Left ventricle myocardium inferior (tissue), 1 donor: ENCODE measurements at regions not wholly inside any gene's neighbourhood (a gene's known extent, or its start where the extent isn't known, plus 50 kb on each side); places are given as distances from the start of the nearest gene placed in this dataset.

Experiments used
- DNase-seq: peaks from one replicate; pipeline ENCODE4 v3.0.0-alpha.2; 2020
- H3K27ac ChIP-seq: fragments of 200-600 bp; replicated peaks from 2 replicates; pipeline ENCODE4 v1.8.0; 2021
- H3K27me3 ChIP-seq: fragments of 200-600 bp; 2 replicates; pipeline ENCODE4 v1.8.0; 2021; ENCODE audit warnings: low read depth
- H3K36me3 ChIP-seq: fragments of 200-600 bp; 2 replicates; pipeline ENCODE4 v1.8.0; 2021
- H3K4me1 ChIP-seq: fragments of 200-600 bp; 2 replicates; pipeline ENCODE4 v1.8.0; 2021
- H3K4me3 ChIP-seq: fragments of 200-600 bp; 2 replicates; pipeline ENCODE4 v1.8.0; 2021; ENCODE audit warnings: mild to moderate bottlenecking, moderate library complexity
- H3K9me3 ChIP-seq: fragments of 200-600 bp; replicated peaks from 2 replicates; pipeline ENCODE4 v1.8.0; 2021
- CTCF ChIP-seq: fragments of 200-600 bp; IDR thresholded peaks from 2 replicates; pipeline ENCODE4 v1.8.0; 2021; ENCODE audit warnings: antibody characterized with exemption, mild to moderate bottlenecking, borderline replicate concordance
- intact Hi-C: fragments of 100-400 bp; cut with micrococcal nuclease; formaldehyde crosslinking; loops from one replicate; pipeline ENCODE4 v1.11.0; 2022
- donor health status: DM: no; HTN: yes; CAD: no; lungs with severe emphysema.

DNA sequence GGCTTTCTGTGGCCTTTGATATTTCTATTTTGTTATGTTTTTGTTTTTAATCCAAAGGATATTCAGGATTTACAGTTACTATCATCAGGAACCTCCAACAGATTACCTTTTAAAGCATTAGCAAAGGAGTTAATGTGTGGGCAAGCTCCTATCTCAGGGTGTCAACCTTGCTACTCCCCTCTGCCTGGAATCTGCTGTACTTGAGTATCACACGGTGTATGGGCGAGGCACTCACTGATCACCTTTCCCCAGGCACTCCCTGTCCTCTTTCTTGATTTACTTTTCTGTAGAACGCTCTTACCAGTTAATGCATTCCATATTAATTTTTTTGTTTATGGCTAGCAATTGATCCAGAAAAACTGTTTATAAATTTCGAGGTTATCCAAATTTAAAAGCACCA, 117.0 kb upstream of the GAS1 start:
- no peak for DNase-seq
- H3K4me1 ChIP-seq = peaks cover 3% of the 10 kb centered on the region
- no peak for TF ChIP-seq CTCF
- peaks cover 6% of the 10 kb centered on the region for H3K27me3 ChIP-seq
- intact Hi-C loops = no loop called here
- H3K9me3 ChIP-seq = no peaks in the 10 kb centered on the region
- no peak overlapping the region for H3K4me3 ChIP-seq
- H3K36me3 ChIP-seq = no peaks in the 10 kb centered on the region
- H3K27ac ChIP-seq = no peak overlapping the region

- no peak for TF ChIP-seq CTCF
- peaks cover 10% of the 10 kb centered on the region for H3K4me1 ChIP-seq
- DNase-seq = no peak
- H3K4me3 ChIP-seq = no peak overlapping the region
- no peaks in the 10 kb centered on the region for H3K36me3 ChIP-seq
- intact Hi-C loops = no loop called here
- H3K27ac ChIP-seq = no peak overlapping the region
- H3K9me3 ChIP-seq = no peaks in the 10 kb centered on the region
- peaks cover 6% of the 10 kb centered on the region for H3K27me3 ChIP-seq
Measured at GRCh38 chr9:87065981-87066380, 118.7 kb upstream of the GAS1 start.

DNA sequence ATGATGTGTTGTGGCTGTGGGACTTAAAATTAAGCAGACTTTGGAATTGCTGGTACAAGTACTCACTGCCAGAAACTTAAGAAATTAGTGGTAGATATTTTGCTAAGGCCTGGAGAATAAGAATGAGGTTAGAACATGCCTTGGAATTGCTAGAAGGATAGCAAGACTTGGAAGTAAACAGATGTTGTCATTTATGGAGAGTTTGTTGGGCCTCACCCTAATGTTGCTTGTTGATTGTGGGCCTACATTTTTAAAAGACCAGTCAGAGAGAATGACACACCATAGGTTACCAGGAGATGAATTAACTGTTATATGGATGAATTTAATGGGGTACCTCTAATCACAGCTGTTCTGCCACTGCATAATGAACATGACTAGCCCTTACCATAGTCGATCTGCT, 120.1 kb upstream of the GAS1 start:
- H3K4me3 ChIP-seq = no peak overlapping the region
- peaks cover 10% of the 10 kb centered on the region for H3K4me1 ChIP-seq
- no peaks in the 10 kb centered on the region for H3K9me3 ChIP-seq
- TF ChIP-seq CTCF = no peak
- H3K36me3 ChIP-seq = no peaks in the 10 kb centered on the region
- no peaks in the 10 kb centered on the region for H3K27me3 ChIP-seq
- no peak for DNase-seq
- intact Hi-C loops = no loop called here
- no peak overlapping the region for H3K27ac ChIP-seq

DNA sequence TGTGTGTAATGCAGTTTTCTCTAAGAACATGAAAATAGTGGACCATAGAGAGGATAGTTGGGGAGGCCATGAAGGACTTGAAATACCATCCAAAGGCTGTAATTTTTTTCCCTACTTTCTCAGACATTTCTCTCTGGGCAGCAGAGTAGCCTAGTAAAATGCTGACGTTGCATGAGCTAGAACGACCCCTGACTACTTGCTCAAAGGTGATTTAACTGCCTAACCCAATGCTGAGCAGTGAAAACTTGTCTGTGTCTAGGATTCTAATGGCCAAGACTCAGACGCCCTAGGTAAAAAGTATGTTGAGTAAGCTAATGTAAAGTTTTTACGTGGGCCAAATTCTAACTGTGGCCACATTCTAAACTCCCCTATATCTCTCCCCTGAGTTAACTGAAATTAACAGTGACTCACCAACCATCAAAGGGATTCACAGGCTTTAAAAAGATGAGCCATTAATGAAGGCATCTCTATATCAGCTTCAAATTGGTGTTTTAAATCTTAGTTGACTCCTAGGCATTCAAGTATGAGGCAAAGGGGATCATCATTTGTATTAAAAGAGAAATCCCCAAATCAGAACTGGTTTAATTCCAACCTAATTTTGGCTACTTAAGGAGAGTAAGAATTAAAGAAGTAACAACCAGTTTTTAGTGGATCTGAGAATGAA, 121.0 kb upstream of the GAS1 start:
- no peaks in the 10 kb centered on the region for H3K36me3 ChIP-seq
- H3K4me3 ChIP-seq = no peak overlapping the region
- TF ChIP-seq CTCF = no peak
- H3K9me3 ChIP-seq = no peaks in the 10 kb centered on the region
- peaks cover 10% of the 10 kb centered on the region for H3K4me1 ChIP-seq
- no peak for DNase-seq
- H3K27ac ChIP-seq = no peak overlapping the region
- H3K27me3 ChIP-seq = no peaks in the 10 kb centered on the region
- intact Hi-C loops = no loop called here

DNA sequence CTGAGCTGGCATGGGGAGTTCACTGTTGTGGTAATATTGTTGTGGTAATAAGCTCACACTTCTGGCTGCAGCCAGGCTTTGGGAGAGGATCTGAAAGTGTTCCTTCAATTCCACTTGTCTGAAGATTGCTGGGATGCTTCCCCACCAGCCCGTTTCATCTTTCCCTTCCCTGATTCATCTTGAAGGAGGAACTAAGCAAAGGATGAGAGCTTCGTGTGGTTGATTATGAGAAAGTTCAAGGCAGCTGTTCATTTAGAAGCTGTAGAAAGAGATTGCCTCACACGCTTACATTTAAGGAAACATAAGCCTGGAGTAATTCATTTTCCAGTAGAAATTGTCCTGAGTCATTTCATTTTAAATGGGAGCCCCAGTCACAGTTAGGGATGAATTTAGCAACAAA, 122.4 kb upstream of the GAS1 start:
- no peak overlapping the region for H3K27ac ChIP-seq
- no peaks in the 10 kb centered on the region for H3K9me3 ChIP-seq
- TF ChIP-seq CTCF = no peak
- no peaks in the 10 kb centered on the region for H3K27me3 ChIP-seq
- intact Hi-C loops = no loop called here
- H3K4me3 ChIP-seq = no peak overlapping the region
- H3K4me1 ChIP-seq = peaks cover 7% of the 10 kb centered on the region
- H3K36me3 ChIP-seq = no peaks in the 10 kb centered on the region
- no peak for DNase-seq
